PC-3 (cell line): ENCODE measurements at regions not wholly inside any gene's neighbourhood (a gene's known extent, or its start where the extent isn't known, plus 50 kb on each side); places are given as distances from the start of the nearest gene placed in this dataset.

Experiments
- CTCF ChIP-seq: fragments of 300-600 bp; sonication (generic); conservative IDR thresholded peaks from 2 replicates; pipeline ENCODE4 v1.5.1; 2017; ENCODE audit warnings: antibody characterized with exemption, low read depth, mild to moderate bottlenecking, low read length
- EZH2phosphoT487 ChIP-seq: fragments of 300-600 bp; sonication (generic); IDR thresholded peaks from 2 replicates; pipeline ENCODE4 v1.6.1; 2018; ENCODE audit warnings: mild to moderate bottlenecking, antibody characterized with exemption, low read length, borderline replicate concordance

GRCh38 chr4:79687006-79687405 is 279.0 kb upstream of the GK2 start:
- TF ChIP-seq EZH2phosphoT487 (no peak), CTCF (no peak)
